Right forelimb (tissue), 1 donor: ENCODE measurements at regions not wholly inside any gene's neighbourhood (a gene's known extent, or its start where the extent isn't known, plus 50 kb on each side); places are given as distances from the start of the nearest gene placed in this dataset.
"Not testable (repeated sequence)": the region's sequence is repeated elsewhere in the genome, so short reads cannot be mapped to it uniquely, and the experiment has no call there.

Source experiments
- DNase-seq: peaks from one replicate; pipeline ENCODE4 v3.0.0-alpha.2; 2018

- DNase-seq, result no peak
Observed at GRCh38 chr6:150456466-150456865, 87.7 kb downstream of the IYD start.

DNA sequence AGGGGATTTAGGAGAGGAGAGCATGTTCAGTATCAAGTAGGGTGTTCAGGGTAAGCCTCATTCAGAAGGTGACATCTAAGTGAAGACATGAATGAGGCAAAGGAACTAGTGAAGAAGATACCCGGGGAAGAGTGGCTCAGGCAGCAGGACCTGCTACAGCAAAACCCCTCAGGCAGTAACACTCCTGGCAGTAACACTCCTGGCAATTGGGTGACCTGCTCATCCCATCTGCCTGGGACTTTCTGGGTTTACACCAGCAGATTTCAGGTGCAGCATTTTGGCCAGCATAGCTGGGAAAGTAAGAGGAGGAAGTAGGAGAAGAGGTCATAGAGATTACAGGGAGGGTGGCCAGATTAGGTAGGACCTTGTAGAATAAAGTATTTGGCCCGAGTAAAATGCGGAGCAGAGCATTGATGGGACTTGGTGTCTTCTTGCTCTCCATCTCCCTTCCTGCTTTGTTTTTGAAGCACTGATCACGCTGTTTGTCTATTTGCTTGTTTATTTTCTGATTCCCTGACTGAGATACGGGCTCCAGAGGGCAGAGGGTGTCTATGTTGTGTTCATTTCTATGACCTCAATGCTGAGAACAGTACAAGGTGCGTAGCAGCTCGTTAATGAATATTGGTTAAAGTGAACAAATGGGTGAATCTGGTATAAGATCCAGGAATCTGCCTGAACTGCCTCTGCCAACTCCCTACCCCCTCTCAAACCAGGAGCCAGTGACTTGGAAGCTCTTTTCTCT, 88.3 kb downstream of the IYD start:
- no peak for DNase-seq

GRCh38 chr6:150458579-150458978, 89.8 kb downstream of the IYD start:
- no peak for DNase-seq

GRCh38 chr6:150463852-150464251, 95.0 kb downstream of the IYD start:
- DNase-seq, result no peak

GRCh38 chr6:150464966-150465365, 96.2 kb downstream of the IYD start:
- DNase-seq, result no peak

GRCh38 chr6:150465610-150466009, 96.8 kb downstream of the IYD start:
- no peak for DNase-seq

DNA sequence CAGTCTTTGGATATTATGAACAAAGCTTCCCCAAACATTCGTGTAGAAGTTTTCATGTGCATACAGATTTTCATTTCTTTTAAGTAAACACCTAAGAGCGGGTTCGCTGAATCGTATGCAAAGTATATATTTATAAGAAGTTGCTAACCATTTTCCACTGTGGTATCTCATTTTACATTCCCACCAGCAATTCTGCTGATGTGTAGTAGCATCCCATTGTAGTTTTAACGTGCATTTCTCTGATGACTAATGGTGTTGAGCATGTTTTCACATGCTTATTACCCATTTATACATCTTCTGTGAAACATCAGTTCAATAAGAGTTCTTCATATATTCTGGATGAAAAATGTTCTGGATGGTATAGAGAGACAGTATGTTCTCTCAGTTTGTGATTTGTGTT, 97.4 kb downstream of the IYD start:
- no peak for DNase-seq

DNA sequence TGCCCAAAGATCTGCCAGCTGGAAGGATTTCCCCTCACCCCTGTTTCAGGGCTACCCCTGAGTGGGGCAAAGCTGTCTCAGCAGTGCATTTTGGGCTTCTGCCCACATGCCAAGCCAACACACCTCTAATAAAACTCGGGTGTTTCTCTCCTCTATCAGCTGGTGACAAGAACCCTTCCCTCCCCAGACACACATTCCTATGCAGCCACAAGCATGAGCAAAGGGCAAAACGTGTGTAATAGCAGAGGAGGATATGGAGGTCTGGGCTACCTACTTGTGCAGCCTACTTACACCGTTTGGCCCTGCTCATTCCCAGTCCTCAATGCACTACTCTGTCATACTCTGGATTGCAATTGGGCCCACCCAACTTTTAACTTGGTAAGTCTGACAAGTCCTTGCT, 101.3 kb downstream of the IYD start:
- no peak for DNase-seq

- DNase-seq, result no peak
Observed at GRCh38 chr6:150470960-150471665, 102.3 kb downstream of the IYD start.

DNA sequence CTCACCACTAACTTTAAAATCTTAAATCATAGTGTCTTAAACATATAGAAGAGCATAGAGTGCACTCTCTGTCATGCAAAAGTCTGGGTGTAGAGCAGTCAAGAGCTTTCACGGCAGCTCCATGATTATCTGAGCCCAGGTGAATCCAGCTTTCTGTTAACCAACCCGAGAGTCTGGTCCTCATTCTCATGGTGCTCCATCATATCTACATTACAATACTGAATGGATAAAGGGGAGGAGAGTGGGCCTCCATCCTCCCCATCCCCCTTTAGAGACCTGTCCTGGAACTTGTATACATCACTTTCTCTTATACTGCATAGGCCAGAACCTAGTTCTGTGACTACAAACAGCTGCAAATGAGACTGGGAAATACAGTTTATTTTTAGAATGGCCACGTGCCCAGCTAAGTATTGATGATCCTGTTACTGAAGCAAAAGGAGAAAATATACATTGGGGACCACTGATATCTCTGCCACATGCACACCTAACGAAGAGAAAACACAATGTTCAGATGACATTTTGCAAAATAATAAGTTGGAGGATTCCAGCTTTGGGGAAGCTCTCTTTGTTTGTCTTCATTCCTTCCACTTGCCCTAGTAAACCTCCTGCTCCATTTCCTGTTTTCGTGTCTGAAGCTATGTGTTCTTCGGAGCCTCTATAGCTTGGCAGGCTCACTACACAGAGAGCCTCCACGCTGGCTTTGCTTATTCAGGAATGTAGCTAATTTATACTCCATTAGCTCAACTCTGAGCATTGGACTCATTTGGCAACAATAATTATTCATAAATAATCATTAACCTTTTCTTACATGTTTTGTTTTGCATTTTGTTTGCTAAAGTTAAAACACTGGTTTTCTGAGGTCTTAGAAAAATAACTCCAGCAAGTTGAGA, 110.1 kb downstream of the IYD start:
- DNase-seq, result no peak

DNA sequence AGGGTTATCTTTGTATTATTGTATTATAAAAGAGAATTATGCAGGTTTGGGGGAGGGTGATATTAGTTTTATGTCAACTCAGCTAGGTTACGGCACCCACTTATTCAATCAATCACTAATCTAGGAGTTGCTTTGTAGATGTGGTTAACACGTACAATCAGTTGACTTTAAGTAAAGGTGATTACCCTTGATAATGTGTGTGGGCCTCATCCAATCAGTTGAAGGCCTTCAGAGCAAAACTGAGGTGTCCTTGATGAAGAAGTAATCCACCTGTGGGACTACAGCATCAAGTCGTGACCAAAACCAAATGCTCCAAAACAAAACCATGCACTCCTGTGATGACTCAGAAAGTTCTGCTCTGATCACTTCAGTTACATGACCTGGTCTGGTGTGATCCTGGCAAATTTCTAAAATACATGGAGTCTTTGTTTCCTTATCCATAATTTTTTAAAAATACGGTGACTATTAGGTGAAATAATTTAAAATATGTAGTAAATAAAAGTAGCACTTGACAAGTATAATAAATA, 114.1 kb downstream of the IYD start:
- DNase-seq, result no peak

- no peak for DNase-seq
Observed at GRCh38 chr6:150485161-150485958, 114.3 kb upstream of the PLEKHG1 start.

DNA sequence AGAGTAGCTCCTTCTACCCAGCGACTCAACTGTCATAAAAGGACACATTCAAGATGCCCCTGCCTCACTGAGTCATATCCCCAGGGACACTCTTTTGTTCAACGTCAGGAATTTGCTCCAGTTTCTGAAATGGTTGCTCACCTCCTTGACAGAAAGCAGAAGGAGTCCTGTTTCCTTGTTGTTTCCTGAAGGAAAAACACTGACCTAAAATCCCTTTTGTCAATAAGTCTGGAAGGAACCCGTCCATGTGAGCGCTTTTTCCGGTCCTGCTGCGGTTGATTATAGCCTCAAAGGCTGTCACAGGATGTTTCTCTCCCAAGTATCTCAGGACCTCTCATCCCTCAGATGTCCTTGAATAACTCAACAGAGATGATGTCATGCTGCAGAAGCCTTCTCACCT, 113.6 kb upstream of the PLEKHG1 start:
- no peak for DNase-seq

GRCh38 chr6:150490586-150490985, 109.1 kb upstream of the PLEKHG1 start:
- DNase-seq, result no peak

DNA sequence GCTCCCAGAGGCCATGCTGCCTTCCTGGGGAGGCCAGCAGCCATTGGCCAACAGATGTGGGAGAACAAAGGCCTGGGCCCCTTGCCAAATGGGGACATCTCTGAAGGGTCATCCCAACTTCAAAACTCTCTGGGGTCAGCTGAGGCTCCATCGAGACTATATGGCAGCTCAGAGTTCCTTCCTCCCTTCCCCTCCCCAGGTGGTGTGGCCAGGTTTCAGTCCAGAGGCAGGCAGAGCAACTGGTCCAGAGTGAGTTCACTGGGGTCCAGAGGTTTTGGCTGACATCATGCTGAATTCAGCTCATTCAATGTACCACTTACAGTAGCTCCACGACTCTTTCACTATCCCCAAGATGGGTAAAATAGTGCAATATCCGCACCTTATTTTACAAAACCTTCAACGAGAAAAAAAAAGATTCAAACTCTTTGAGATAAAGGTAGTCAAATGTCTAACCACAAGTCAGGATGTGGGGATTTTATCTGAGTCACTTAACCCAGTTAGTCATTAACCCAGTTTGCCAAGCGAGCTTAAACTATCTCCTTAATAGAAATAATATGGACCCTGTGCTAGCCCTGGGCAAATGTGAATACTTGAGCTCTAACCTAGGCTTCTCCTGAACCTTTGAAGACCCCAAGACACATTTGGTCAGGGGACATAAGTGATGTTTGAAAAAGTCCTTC, 108.4 kb upstream of the PLEKHG1 start:
- DNase-seq, result no peak

DNA sequence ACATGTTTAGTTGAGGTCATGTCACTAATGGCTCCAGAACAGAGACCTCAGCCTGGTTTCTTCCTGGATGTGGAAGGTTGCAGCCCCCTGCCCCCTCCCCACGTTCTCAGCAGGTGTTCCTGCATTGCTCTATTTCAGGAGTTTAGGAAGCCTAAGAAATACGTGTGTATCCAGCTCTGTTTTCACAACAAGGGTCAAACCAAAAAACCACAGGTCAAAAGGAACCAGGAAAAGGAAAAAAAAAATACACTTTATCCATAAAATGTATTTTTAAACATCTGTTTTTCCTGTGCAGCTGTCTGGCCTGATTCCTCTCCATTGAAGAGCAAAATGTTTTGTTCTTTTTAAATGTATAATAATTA, 107.9 kb upstream of the PLEKHG1 start:
- no peak for DNase-seq

- no peak for DNase-seq
Observed at GRCh38 chr6:150492507-150492906, 107.2 kb upstream of the PLEKHG1 start.

DNA sequence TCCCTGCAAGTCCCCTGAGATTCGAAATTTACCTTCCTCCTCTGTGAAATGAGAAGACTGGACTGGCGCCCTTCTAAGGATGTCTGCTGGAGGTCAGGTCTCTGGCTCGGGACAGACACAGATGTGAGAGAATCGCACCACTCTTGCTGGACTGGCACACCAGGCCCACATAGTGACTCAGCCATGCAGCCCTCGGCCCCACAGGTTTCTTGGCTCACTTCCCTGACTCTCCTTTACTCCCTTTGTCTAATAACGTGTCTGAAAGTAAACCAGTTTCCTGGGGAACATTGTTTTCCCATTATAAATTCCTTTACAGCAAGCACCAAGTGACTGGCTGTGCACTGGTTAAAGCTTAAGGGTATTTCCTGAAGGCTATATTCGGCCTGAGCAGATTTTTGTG, 106.7 kb upstream of the PLEKHG1 start:
- no peak for DNase-seq

GRCh38 chr6:150493552-150493951, 106.1 kb upstream of the PLEKHG1 start:
- DNase-seq, result not testable (repeated sequence)

- peak; percentile 72 for DNase-seq
Observed at GRCh38 chr6:150494241-150494640, 105.4 kb upstream of the PLEKHG1 start.

DNA sequence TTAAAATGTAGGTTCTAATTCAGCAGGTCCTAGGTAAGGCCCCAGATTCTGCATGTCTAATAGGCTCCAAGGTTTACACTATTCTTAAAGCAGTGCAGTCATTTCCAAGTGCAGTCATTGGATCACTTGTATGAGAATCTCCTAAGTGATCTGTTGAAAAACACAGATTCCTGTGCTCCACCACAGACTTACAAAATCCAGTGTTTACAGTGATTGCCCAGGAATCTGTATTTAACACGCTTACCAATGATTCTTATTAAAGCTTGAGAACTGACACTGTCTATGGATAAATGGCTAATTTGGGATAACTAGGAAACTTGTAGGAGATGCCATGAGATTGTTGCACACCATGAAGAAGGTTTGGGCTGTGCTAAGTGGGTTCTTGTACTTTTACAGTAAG, 104.6 kb upstream of the PLEKHG1 start:
- DNase-seq, result no peak

DNA sequence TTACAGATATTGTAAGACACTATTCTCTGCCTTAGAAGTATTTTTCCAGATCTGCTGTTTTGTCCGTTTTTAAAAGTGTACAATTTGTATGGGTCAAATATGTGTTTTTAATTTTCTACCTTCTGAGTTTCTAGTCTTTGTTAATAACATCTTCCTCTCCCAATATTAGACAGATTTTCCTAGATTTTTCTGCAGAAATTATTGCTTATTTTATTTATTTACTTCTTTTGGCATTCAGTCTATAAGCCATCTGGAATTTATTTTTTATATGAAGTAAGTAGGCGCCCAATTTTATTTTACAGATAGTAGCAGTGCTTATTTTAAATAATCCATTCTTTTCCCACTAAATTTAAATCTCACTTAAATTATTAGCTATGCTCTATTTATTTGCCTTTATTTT, 103.1 kb upstream of the PLEKHG1 start:
- no peak for DNase-seq
